Loucy (cell line): ENCODE measurements at regions not wholly inside any gene's neighbourhood (a gene's known extent, or its start where the extent isn't known, plus 50 kb on each side); places are given as distances from the start of the nearest gene placed in this dataset.

Experiments
- CTCF ChIP-seq: fragments of 200-600 bp; sonication (generic); conservative IDR thresholded peaks from 2 replicates; pipeline ENCODE4 v1.5.1; 2014; ENCODE audit warnings: mild to moderate bottlenecking, antibody characterized with exemption, low read length
- EZH2phosphoT487 ChIP-seq: fragments of 200-600 bp; IDR thresholded peaks from 2 replicates; pipeline ENCODE4 v1.6.1; 2018; ENCODE audit warnings: antibody characterized with exemption, mild to moderate bottlenecking, moderate library complexity, borderline replicate concordance

GRCh38 chr5:104213216-104213615 is 650.6 kb upstream of the NUDT12 start:
- TF ChIP-seq CTCF: no peak
- no peak for TF ChIP-seq EZH2phosphoT487
